T-helper 1 cell treated with Interleukin-12 subunit alpha and Interleukin-12 subunit beta and Interleukin-4 antibody, amounts not matched to agents 30 μg/mL and 1 μg/mL, for 36 hours (primary cell): ENCODE measurements at regions not wholly inside any gene's neighbourhood (a gene's known extent, or its start where the extent isn't known, plus 50 kb on each side); places are given as distances from the start of the nearest gene placed in this dataset.
A peak's percentile ranks its signal among the peaks of the same experiment; 100 is the strongest.

ENCODE experiments used
- H3K27ac Mint-ChIP-seq: one replicate; pipeline ENCODE4 v1.8.0; 2021; ENCODE audit warnings: mild to moderate bottlenecking, mixed read lengths
- H3K27me3 Mint-ChIP-seq: one replicate; pipeline ENCODE4 v1.8.0; 2021; ENCODE audit warnings: low read depth, mixed read lengths
- H3K36me3 Mint-ChIP-seq: one replicate; pipeline ENCODE4 v1.8.0; 2021; ENCODE audit warnings: low read depth, mixed read lengths
- H3K4me1 Mint-ChIP-seq: one replicate; pipeline ENCODE4 v1.8.0; 2021; ENCODE audit warnings: low read depth, mixed read lengths
- H3K4me3 Mint-ChIP-seq: one replicate; pipeline ENCODE4 v1.8.0; 2021; ENCODE audit warnings: mild to moderate bottlenecking, moderate library complexity, mixed read lengths
- H3K9me3 Mint-ChIP-seq: one replicate; pipeline ENCODE4 v1.8.0; 2021; ENCODE audit warnings: mixed read lengths

GRCh38 chr9:79812099-79812498, 240.3 kb downstream of the TLE4 start:
- Mint-ChIP-seq H3K36me3 (no peaks in the 10 kb centered on the region), H3K9me3 (no peaks in the 10 kb centered on the region), H3K4me3 (peak overlapping the region; percentile 78), H3K4me1 (peaks cover 23% of the 10 kb centered on the region), H3K27me3 (peaks cover 6% of the 10 kb centered on the region), H3K27ac (peak overlapping the region; percentile 67)

GRCh38 chr9:79809931-79810330, 238.2 kb downstream of the TLE4 start:
- Mint-ChIP-seq H3K27me3 (peaks cover 6% of the 10 kb centered on the region), H3K27ac (no peak overlapping the region), H3K4me3 (no peak overlapping the region), H3K4me1 (peaks cover 13% of the 10 kb centered on the region), H3K9me3 (no peaks in the 10 kb centered on the region), H3K36me3 (no peaks in the 10 kb centered on the region)

- Mint-ChIP-seq H3K27ac (no peak overlapping the region), H3K4me3 (no peak overlapping the region), H3K9me3 (no peaks in the 10 kb centered on the region), H3K27me3 (peaks cover 6% of the 10 kb centered on the region), H3K4me1 (peaks cover 13% of the 10 kb centered on the region), H3K36me3 (no peaks in the 10 kb centered on the region)
These were observed 237.6 kb downstream of the TLE4 start for GRCh38 chr9:79809316-79809876.

GRCh38 chr9:79807971-79808370, 236.2 kb downstream of the TLE4 start:
- no peak overlapping the region for H3K4me3 Mint-ChIP-seq
- H3K27ac Mint-ChIP-seq = no peak overlapping the region
- H3K36me3 Mint-ChIP-seq = no peaks in the 10 kb centered on the region
- no peaks in the 10 kb centered on the region for H3K9me3 Mint-ChIP-seq
- peaks cover 6% of the 10 kb centered on the region for H3K27me3 Mint-ChIP-seq
- peaks cover 9% of the 10 kb centered on the region for H3K4me1 Mint-ChIP-seq

GRCh38 chr9:79806086-79806485, 234.3 kb downstream of the TLE4 start:
- Mint-ChIP-seq H3K9me3 (no peaks in the 10 kb centered on the region), H3K27me3 (peaks cover 6% of the 10 kb centered on the region), H3K4me1 (no peaks in the 10 kb centered on the region), H3K4me3 (no peak overlapping the region), H3K27ac (no peak overlapping the region), H3K36me3 (no peaks in the 10 kb centered on the region)

DNA sequence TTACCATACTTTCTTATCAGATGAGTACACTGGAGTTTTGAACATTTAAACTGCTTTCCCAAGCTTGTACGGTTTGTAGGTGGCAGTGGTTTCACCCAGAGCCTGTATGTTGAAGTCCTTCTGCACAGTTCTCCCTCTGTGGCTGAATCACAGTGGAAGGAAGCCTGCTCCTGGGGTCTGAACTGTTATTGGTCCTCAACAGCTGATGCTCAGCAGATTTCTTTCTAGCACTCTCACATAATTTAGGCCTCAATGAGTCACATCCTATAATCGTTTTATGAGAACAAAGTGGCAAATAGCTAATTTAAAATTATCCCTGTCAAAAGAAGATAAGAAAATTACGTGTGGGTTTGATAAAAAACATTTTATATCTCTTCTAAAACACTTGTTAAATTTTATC, 229.7 kb downstream of the TLE4 start:
- Mint-ChIP-seq H3K4me1 (no peaks in the 10 kb centered on the region), H3K4me3 (no peak overlapping the region), H3K27me3 (no peaks in the 10 kb centered on the region), H3K27ac (no peak overlapping the region), H3K36me3 (no peaks in the 10 kb centered on the region), H3K9me3 (no peaks in the 10 kb centered on the region)

GRCh38 chr9:79800578-79800977, 228.8 kb downstream of the TLE4 start:
- Mint-ChIP-seq H3K27ac (no peak overlapping the region), H3K4me1 (no peaks in the 10 kb centered on the region)

DNA sequence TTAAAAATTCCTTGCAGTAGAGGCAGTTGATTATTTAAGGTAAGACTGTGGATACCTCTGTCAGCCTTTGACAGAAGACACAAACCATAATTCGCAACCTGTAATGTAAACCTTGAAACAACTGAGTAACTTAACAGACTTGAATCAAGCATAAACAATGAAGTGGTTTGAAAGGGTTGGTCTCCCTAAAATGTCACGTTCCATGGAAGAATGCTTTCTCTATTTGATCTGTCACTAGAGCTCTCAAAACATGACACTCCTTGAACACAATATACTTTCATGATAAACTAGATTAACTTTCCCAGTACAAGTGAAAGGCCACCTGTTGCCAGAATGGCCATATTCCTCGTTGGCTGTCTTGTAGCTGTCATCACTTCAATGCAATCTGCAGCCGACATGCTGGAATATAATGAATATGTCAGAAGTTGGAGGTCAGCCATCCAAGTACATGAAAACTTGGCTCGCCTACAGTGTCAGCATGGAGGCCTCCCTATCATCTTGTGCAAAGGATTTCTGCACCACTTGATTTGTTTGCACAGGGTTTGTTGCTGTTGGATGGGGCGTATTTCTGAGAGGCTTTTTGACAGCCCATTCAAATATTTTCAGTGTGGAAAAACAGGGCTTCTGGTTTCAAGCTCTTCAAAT, 228.0 kb downstream of the TLE4 start:
- Mint-ChIP-seq H3K9me3 (no peaks in the 10 kb centered on the region), H3K27me3 (no peaks in the 10 kb centered on the region), H3K27ac (no peak overlapping the region), H3K4me1 (no peaks in the 10 kb centered on the region), H3K4me3 (no peak overlapping the region), H3K36me3 (no peaks in the 10 kb centered on the region)

More at GRCh38 chr9:79800578-79800977, 228.8 kb downstream of the TLE4 start:
- Mint-ChIP-seq H3K9me3 (no peaks in the 10 kb centered on the region), H3K27me3 (no peaks in the 10 kb centered on the region), H3K36me3 (no peaks in the 10 kb centered on the region), H3K4me3 (no peak overlapping the region)

GRCh38 chr9:79798450-79798849, 226.7 kb downstream of the TLE4 start:
- Mint-ChIP-seq H3K4me1 (no peaks in the 10 kb centered on the region), H3K27me3 (no peaks in the 10 kb centered on the region), H3K4me3 (no peak overlapping the region), H3K36me3 (no peaks in the 10 kb centered on the region), H3K9me3 (no peaks in the 10 kb centered on the region), H3K27ac (no peak overlapping the region)

DNA sequence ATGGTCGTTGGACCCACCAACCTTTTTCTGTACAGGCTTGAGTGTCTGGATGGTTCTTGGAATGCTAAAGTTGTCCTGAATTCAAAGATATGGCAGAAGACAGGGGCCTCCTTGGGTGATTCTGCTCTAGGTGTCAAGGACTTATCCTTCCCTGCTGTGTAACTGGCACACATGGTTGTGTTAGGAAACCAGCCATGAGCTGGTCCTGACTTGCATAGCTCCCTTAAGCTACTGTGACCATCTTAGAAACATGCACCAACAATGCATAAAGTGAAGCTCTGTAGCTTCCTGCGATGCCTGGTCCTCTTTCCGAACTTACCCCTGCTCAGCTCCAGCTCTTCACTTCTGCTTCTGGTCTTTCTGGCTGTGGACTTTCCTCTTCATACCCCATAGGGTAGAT, 224.6 kb downstream of the TLE4 start:
- H3K9me3 Mint-ChIP-seq = no peaks in the 10 kb centered on the region
- no peaks in the 10 kb centered on the region for H3K36me3 Mint-ChIP-seq
- H3K4me3 Mint-ChIP-seq = no peak overlapping the region
- H3K4me1 Mint-ChIP-seq = no peaks in the 10 kb centered on the region
- H3K27me3 Mint-ChIP-seq = peaks cover under 1% of the 10 kb centered on the region
- H3K27ac Mint-ChIP-seq = no peak overlapping the region

- no peaks in the 10 kb centered on the region for H3K4me1 Mint-ChIP-seq
- H3K4me3 Mint-ChIP-seq = no peak overlapping the region
- H3K9me3 Mint-ChIP-seq = peaks cover 18% of the 10 kb centered on the region
- H3K27me3 Mint-ChIP-seq = peaks cover 5% of the 10 kb centered on the region
- H3K27ac Mint-ChIP-seq = no peak overlapping the region
- no peaks in the 10 kb centered on the region for H3K36me3 Mint-ChIP-seq
These were observed 216.9 kb downstream of the TLE4 start for GRCh38 chr9:79788662-79789061.

DNA sequence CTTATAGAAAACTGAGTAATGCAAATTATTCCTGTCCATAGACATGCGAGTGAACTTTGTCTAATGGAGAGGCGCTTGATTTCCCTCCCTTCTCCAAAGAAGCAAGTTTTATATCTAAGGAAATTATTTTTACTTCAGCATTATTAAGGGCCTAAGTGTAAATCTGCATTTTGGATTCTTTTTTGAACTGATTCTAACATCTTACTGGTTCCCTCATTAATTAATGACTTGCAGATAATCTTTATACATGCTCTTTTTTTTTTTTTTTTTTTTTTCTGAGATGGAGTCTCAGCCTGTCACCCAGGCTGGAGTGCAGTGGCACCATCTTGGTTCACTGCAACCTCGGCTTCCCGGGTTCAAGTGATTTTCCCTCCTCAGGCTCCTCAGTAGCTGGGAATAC, 209.5 kb downstream of the TLE4 start:
- H3K36me3 Mint-ChIP-seq = no peaks in the 10 kb centered on the region
- no peak overlapping the region for H3K27ac Mint-ChIP-seq
- H3K4me3 Mint-ChIP-seq = no peak overlapping the region
- H3K9me3 Mint-ChIP-seq = peaks cover 12% of the 10 kb centered on the region
- H3K27me3 Mint-ChIP-seq = no peaks in the 10 kb centered on the region
- no peaks in the 10 kb centered on the region for H3K4me1 Mint-ChIP-seq

DNA sequence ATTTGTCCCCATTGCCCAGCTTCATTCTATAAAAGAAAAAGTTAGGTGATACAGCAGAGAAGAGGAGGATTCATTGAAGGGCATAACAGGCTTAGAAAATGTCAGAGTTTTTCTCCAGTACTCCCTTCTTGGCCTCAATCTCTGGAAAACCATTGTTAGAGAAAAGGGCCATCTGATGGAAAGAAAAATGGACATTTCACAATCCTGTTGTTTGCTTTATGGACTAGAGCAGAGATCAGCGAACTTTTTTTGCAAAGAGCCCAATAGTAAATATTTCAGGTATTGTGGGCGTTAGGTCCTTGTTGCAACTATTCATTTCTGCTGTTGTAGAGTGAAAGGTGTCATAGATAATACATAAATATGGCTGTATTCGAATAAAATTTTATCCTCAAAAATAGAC, 208.8 kb downstream of the TLE4 start:
- no peak overlapping the region for H3K4me3 Mint-ChIP-seq
- no peaks in the 10 kb centered on the region for H3K4me1 Mint-ChIP-seq
- H3K27ac Mint-ChIP-seq = no peak overlapping the region
- no peaks in the 10 kb centered on the region for H3K36me3 Mint-ChIP-seq
- peaks cover 9% of the 10 kb centered on the region for H3K9me3 Mint-ChIP-seq
- H3K27me3 Mint-ChIP-seq = peaks cover 1% of the 10 kb centered on the region

DNA sequence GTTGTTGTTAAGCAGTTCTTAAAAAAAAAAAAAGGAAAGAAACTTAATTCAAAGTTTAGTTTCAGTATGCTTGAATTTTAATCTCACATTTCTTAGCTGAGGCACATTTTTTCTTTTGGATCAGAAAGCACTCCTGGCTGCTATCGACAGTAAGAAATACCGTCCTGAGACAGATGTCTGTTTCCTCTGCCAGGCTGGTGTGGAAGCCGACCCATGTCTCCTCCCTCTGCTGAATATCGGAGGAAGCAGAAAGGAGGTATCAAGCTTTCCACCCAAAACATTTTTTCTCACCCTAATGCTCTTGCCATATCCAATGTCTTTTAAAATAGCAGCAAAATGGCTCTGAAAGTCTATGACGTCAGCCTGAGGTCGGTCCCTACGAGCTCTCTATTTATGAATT, 208.1 kb downstream of the TLE4 start:
- peaks cover 9% of the 10 kb centered on the region for H3K9me3 Mint-ChIP-seq
- H3K27me3 Mint-ChIP-seq = peaks cover 8% of the 10 kb centered on the region
- H3K4me1 Mint-ChIP-seq = no peaks in the 10 kb centered on the region
- no peak overlapping the region for H3K4me3 Mint-ChIP-seq
- H3K36me3 Mint-ChIP-seq = no peaks in the 10 kb centered on the region
- no peak overlapping the region for H3K27ac Mint-ChIP-seq

DNA sequence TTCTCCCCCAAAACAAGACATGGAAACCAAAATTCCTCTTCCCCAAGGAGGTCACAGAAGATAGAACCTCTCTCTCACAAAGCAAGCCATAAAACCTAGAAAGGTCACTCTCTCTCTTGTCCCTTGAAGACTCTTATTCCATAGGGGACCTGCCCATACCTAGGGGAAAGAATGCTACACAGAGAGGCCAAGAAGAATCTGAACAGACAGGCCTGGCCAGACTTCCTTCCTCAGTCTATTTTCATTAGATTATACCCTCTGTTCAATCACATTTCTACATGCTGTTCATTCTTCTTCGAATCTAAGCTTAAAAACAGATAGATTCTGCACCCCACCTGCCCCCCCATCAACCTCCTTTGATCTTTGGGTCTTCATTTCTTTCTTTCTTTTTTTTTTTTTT, 206.8 kb downstream of the TLE4 start:
- Mint-ChIP-seq H3K4me3 (no peak overlapping the region), H3K27me3 (peaks cover 15% of the 10 kb centered on the region), H3K9me3 (peaks cover 9% of the 10 kb centered on the region), H3K4me1 (no peaks in the 10 kb centered on the region), H3K36me3 (no peaks in the 10 kb centered on the region), H3K27ac (no peak overlapping the region)

DNA sequence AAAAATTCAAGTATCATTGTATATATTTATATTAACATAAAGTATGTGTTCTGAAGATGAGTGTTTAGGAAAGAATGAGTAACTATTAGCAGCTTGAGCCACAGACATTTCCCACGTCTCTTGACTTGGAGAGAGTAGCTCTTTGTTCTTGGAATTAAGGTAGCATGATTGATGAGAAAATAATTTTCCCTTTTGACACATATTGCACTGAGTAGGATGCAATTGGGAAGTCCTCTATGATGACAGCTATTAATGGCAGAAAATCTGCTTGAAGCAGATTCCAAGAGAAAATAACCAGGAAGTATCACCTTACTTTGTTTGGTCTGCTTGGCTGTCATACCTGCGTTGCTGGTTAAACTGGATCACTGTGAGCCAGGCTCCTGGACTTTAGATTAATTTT, 204.8 kb downstream of the TLE4 start:
- Mint-ChIP-seq H3K27me3 (peaks cover 20% of the 10 kb centered on the region), H3K9me3 (no peaks in the 10 kb centered on the region), H3K27ac (no peak overlapping the region), H3K4me3 (no peak overlapping the region), H3K36me3 (no peaks in the 10 kb centered on the region), H3K4me1 (no peaks in the 10 kb centered on the region)
